Glomerular endothelial cell (primary cell): ENCODE measurements at regions not wholly inside any gene's neighbourhood (a gene's known extent, or its start where the extent isn't known, plus 50 kb on each side); places are given as distances from the start of the nearest gene placed in this dataset.
"Not testable (repeated sequence)": the region's sequence is repeated elsewhere in the genome, so short reads cannot be mapped to it uniquely, and the experiment has no call there.

Experiments used
- DNase-seq: peaks from one replicate; pipeline ENCODE4 v3.0.0-alpha.2; 2011; ENCODE audit warnings: low read depth, low spot score; ENCODE audit errors: extremely low read depth

GRCh38 chr2:11069566-11070185 lies 85.6 kb upstream of the SLC66A3 start:
- DNase-seq: no peak

- no peak for DNase-seq
Measured at GRCh38 chr2:11071211-11071610, 84.1 kb upstream of the SLC66A3 start.

- no peak for DNase-seq
Measured at GRCh38 chr2:11071939-11072338, 83.3 kb upstream of the SLC66A3 start.

- DNase-seq: no peak
Measured at GRCh38 chr2:11072550-11072949, 82.7 kb upstream of the SLC66A3 start.

- DNase-seq: no peak
Measured at GRCh38 chr2:11073251-11073650, 82.0 kb upstream of the SLC66A3 start.

- DNase-seq: no peak
Measured at GRCh38 chr2:11073776-11074175, 81.5 kb upstream of the SLC66A3 start.

- DNase-seq: no peak
Measured at GRCh38 chr2:11074246-11074820, 80.9 kb upstream of the SLC66A3 start.

GRCh38 chr2:11075221-11075620 lies 80.0 kb upstream of the SLC66A3 start:
- no peak for DNase-seq

- DNase-seq: no peak
Measured at GRCh38 chr2:11077411-11077810, 77.9 kb upstream of the SLC66A3 start.

- no peak for DNase-seq
Measured at GRCh38 chr2:11079136-11079824, 76.0 kb upstream of the SLC66A3 start.

GRCh38 chr2:11080253-11081115 lies 74.8 kb upstream of the SLC66A3 start:
- no peak for DNase-seq

- no peak for DNase-seq
Measured at GRCh38 chr2:11082880-11083279, 72.4 kb upstream of the SLC66A3 start.

GRCh38 chr2:11088821-11089220 lies 66.4 kb upstream of the SLC66A3 start:
- DNase-seq: not testable (repeated sequence)

GRCh38 chr2:11090187-11090586 lies 65.1 kb upstream of the SLC66A3 start:
- DNase-seq: no peak

GRCh38 chr2:11092701-11093335 lies 62.4 kb upstream of the SLC66A3 start:
- DNase-seq: no peak

- DNase-seq: no peak
Measured at GRCh38 chr2:11093467-11093866, 61.8 kb upstream of the SLC66A3 start.

- DNase-seq: no peak
Measured at GRCh38 chr2:11094021-11094810, 61.1 kb upstream of the SLC66A3 start.

GRCh38 chr2:11096591-11096990 lies 58.7 kb upstream of the SLC66A3 start:
- DNase-seq: no peak

GRCh38 chr2:11097038-11097720 lies 58.1 kb upstream of the SLC66A3 start:
- no peak for DNase-seq
